ENCODE measurements at regions not wholly inside any gene's neighbourhood (a gene's known extent, or its start where the extent isn't known, plus 50 kb on each side); places are given as distances from the start of the nearest gene placed in this dataset.
"Not testable (repeated sequence)": the region's sequence is repeated elsewhere in the genome, so short reads cannot be mapped to it uniquely, and the experiment has no call there.

- TF ChIP-seq SUZ12 (IDR thresholded peaks at IDR 0.05); HDGF (IDR thresholded peaks at IDR 0.05; ENCODE audit: borderline replicate concordance); ELF4 (IDR thresholded peaks at IDR 0.05); FOXK2 (IDR thresholded peaks at IDR 0.05); SP1 (IDR thresholded peaks at IDR 0.05); ZNF384 (IDR thresholded peaks at IDR 0.05); FOXA1 (IDR thresholded peaks at IDR 0.05); NFRKB (IDR thresholded peaks at IDR 0.05); BHLHE40 (IDR thresholded peaks at IDR 0.05; ENCODE audit: borderline replicate concordance); FOXM1 (IDR thresholded peaks at IDR 0.05; ENCODE audit: borderline replicate concordance); PKNOX1 (IDR thresholded peaks at IDR 0.05); ARNT (IDR thresholded peaks at IDR 0.05): not testable (repeated sequence)
These were observed 132.1 kb upstream of the MED13 start for GRCh38 chr17:62197156-62197555.
